MM.1S (cell line): ENCODE measurements at regions not wholly inside any gene's neighbourhood (a gene's known extent, or its start where the extent isn't known, plus 50 kb on each side); places are given as distances from the start of the nearest gene placed in this dataset.

ENCODE experiments used
- EZH2 ChIP-seq: fragments of 300-600 bp; sonication (generic); optimal IDR thresholded peaks from 2 replicates; pipeline ENCODE3; 2017; ENCODE audit warnings: low read depth, mild to moderate bottlenecking, antibody characterized with exemption, low read length, mixed read lengths
- EZH2phosphoT487 ChIP-seq: fragments of 300-600 bp; sonication (generic); IDR thresholded peaks from 2 replicates; pipeline ENCODE4 v1.6.1; 2018; ENCODE audit warnings: antibody characterized with exemption, low read length
- TF ChIP-seq, protein P1 (sequence below): fragments of 300-600 bp; sonication (generic); IDR thresholded peaks from 2 replicates; pipeline ENCODE4 v1.5.1; 2016; ENCODE audit warnings: antibody characterized with exemption, low read length, mixed read lengths

- TF ChIP-seq, protein P1, sequence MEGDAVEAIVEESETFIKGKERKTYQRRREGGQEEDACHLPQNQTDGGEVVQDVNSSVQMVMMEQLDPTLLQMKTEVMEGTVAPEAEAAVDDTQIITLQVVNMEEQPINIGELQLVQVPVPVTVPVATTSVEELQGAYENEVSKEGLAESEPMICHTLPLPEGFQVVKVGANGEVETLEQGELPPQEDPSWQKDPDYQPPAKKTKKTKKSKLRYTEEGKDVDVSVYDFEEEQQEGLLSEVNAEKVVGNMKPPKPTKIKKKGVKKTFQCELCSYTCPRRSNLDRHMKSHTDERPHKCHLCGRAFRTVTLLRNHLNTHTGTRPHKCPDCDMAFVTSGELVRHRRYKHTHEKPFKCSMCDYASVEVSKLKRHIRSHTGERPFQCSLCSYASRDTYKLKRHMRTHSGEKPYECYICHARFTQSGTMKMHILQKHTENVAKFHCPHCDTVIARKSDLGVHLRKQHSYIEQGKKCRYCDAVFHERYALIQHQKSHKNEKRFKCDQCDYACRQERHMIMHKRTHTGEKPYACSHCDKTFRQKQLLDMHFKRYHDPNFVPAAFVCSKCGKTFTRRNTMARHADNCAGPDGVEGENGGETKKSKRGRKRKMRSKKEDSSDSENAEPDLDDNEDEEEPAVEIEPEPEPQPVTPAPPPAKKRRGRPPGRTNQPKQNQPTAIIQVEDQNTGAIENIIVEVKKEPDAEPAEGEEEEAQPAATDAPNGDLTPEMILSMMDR: no peak
- TF ChIP-seq EZH2phosphoT487: no peak
- TF ChIP-seq EZH2: no peak
Observed at GRCh38 chr17:54172985-54173316, 350.2 kb downstream of the KIF2B start.
